ENCODE measurements at regions not wholly inside any gene's neighbourhood (a gene's known extent, or its start where the extent isn't known, plus 50 kb on each side); places are given as distances from the start of the nearest gene placed in this dataset.
A peak's percentile ranks its signal among the peaks of the same experiment; 100 is the strongest.

GRCh38 chr11:11010624-11011127 is 152.8 kb upstream of the ZBED5 start:
- peak; percentile 13 to 62 (median 42) for TF ChIP-seq CTCF (IDR thresholded peaks at IDR 0.05)
- no peak for TF ChIP-seq POLR2A (IDR thresholded peaks at IDR 0.05)
